Liver (tissue), 8 donors: ENCODE measurements at regions not wholly inside any gene's neighbourhood (a gene's known extent, or its start where the extent isn't known, plus 50 kb on each side); places are given as distances from the start of the nearest gene placed in this dataset.

Experiments used
- DNase-seq: peaks from one replicate; pipeline ENCODE4 v3.0.0-alpha.2; 2017; ENCODE audit warnings: low spot score
- H3K27ac ChIP-seq, 2 donors: one replicate each; pipeline ENCODE4 v1.7.0; 2013; ENCODE audit warnings: inconsistent platforms in 2 of 2, low read length in 2 of 2, control low read depth in 1 of 2, low read depth in 1 of 2, mild to moderate bottlenecking in 1 of 2
- H3K27me3 ChIP-seq, 4 donors: one replicate each; pipeline versions ENCODE4 v1.6.1 to v1.7.0; 2013; ENCODE audit warnings: low read length in 3 of 4, inconsistent platforms in 1 of 4, mild to moderate bottlenecking in 1 of 4, moderate library complexity in 1 of 4; ENCODE audit not compliant: control insufficient read depth in 4 of 4, insufficient read depth in 4 of 4
- H3K36me3 ChIP-seq, 4 donors: one replicate each; pipeline versions ENCODE4 v1.6.1 to v1.7.0; 2013; ENCODE audit warnings: low read length in 3 of 4, mild to moderate bottlenecking in 3 of 4, low read depth in 1 of 4, moderate library complexity in 1 of 4; ENCODE audit not compliant: control insufficient read depth in 4 of 4, insufficient read depth in 3 of 4
- H3K4me1 ChIP-seq, 4 donors: one replicate each; pipeline versions ENCODE4 v1.6.1 to v1.7.0; 2013; ENCODE audit warnings: low read length in 3 of 4, mild to moderate bottlenecking in 3 of 4, moderate library complexity in 1 of 4; ENCODE audit not compliant: control insufficient read depth in 4 of 4, insufficient read depth in 4 of 4
- H3K4me3 ChIP-seq, 3 donors: one replicate each; pipeline versions ENCODE4 v1.6.1 to v1.7.0; 2013; ENCODE audit warnings: low read length in 3 of 3, control low read depth in 1 of 3, low read depth in 1 of 3, mild to moderate bottlenecking in 1 of 3
- H3K9ac ChIP-seq, 2 donors: one replicate each; pipeline ENCODE4 v1.7.0; 2013; ENCODE audit warnings: low read length in 2 of 2, mild to moderate bottlenecking in 2 of 2, moderate library complexity in 2 of 2, control low read depth in 1 of 2, low read depth in 1 of 2
- H3K9me3 ChIP-seq, 4 donors: one replicate each; pipeline versions ENCODE4 v1.6.1 to v1.7.0; 2013; ENCODE audit warnings: low read length in 3 of 4; ENCODE audit not compliant: control insufficient read depth in 4 of 4
- ATF3 ChIP-seq: IDR thresholded peaks from 2 replicates; pipeline ENCODE4 v1.6.1; 2016; ENCODE audit warnings: antibody characterized with exemption
- EGR1 ChIP-seq, 2 donors: IDR thresholded peaks; 2 replicates each; pipeline ENCODE4 v1.6.1; 2016 to 2018; ENCODE audit warnings: antibody characterized with exemption in 2 of 2, low read depth in 2 of 2
- FOXA1 ChIP-seq: IDR thresholded peaks from 2 replicates; pipeline ENCODE4 v1.6.1; 2016; ENCODE audit warnings: antibody characterized with exemption
- FOXA2 ChIP-seq: IDR thresholded peaks from 2 replicates; pipeline ENCODE4 v1.6.1; 2016; ENCODE audit warnings: antibody characterized with exemption
- GABPA ChIP-seq, 2 donors: IDR thresholded peaks in 1 of 2; conservative IDR thresholded peaks in 1 of 2; 2 replicates each; pipeline ENCODE4 v1.6.1; 2016; ENCODE audit warnings: antibody characterized with exemption in 2 of 2, mild to moderate bottlenecking in 1 of 2, moderate library complexity in 1 of 2
- HNF4A ChIP-seq, 2 donors: conservative IDR thresholded peaks; 2 replicates each; pipeline ENCODE4 v1.6.1; 2016; ENCODE audit warnings: antibody characterized with exemption in 2 of 2, mild to moderate bottlenecking in 2 of 2
- HNF4G ChIP-seq: IDR thresholded peaks from 2 replicates; pipeline ENCODE4 v1.6.1; 2016; ENCODE audit warnings: antibody characterized with exemption
- NR2F2 ChIP-seq: IDR thresholded peaks from 2 replicates; pipeline ENCODE4 v1.6.1; 2016; ENCODE audit warnings: antibody characterized with exemption
- RAD21 ChIP-seq, 2 donors: IDR thresholded peaks; 2 replicates each; pipeline ENCODE4 v1.6.1; 2016; ENCODE audit warnings: antibody characterized with exemption in 2 of 2, mild to moderate bottlenecking in 2 of 2
- REST ChIP-seq: IDR thresholded peaks from 2 replicates; pipeline ENCODE4 v1.6.1; 2016; ENCODE audit warnings: antibody characterized with exemption, mild to moderate bottlenecking
- RXRA ChIP-seq, 2 donors: IDR thresholded peaks; 2 replicates each; pipeline ENCODE4 v1.6.1; 2017 to 2018; ENCODE audit warnings: antibody characterized with exemption in 2 of 2, mild to moderate bottlenecking in 1 of 2
- SP1 ChIP-seq: IDR thresholded peaks from 2 replicates; pipeline ENCODE4 v1.6.1; 2018; ENCODE audit warnings: antibody characterized with exemption, mild to moderate bottlenecking
- TAF1 ChIP-seq: conservative IDR thresholded peaks from 2 replicates; pipeline ENCODE4 v1.6.1; 2016; ENCODE audit warnings: antibody characterized with exemption, mild to moderate bottlenecking
- YY1 ChIP-seq: IDR thresholded peaks from 2 replicates; pipeline ENCODE4 v1.6.1; 2016; ENCODE audit warnings: antibody characterized with exemption, mild to moderate bottlenecking
- ZBTB33 ChIP-seq: IDR thresholded peaks from 2 replicates; pipeline ENCODE4 v1.6.1; 2016; ENCODE audit warnings: antibody characterized with exemption
- WGBS: extraction: QIAGEN DNeasy Blood & Tissue Kit; methylation state at CpG from one replicate; pipeline ENCODE4 v1.1.7; 2013; 5-methylcytosine and 5-hydroxymethylcytosine counted together
- TF ChIP-seq, protein P1 (sequence below): IDR thresholded peaks from 2 replicates; pipeline ENCODE4 v1.6.1; 2016; ENCODE audit warnings: antibody characterized with exemption
- TF ChIP-seq, protein P2 (sequence below): fragments of 150-350 bp; IDR thresholded peaks from 2 replicates; pipeline ENCODE4 v1.5.1; 2017; ENCODE audit warnings: improper control_type of control experiment, low read depth, low read length; ENCODE audit not compliant: missing input control
- donor health status: healthy.
- donor health status: healthy.
- donor health status: healthy.
- donor health status: healthy.
- donor health status: healthy.

DNA sequence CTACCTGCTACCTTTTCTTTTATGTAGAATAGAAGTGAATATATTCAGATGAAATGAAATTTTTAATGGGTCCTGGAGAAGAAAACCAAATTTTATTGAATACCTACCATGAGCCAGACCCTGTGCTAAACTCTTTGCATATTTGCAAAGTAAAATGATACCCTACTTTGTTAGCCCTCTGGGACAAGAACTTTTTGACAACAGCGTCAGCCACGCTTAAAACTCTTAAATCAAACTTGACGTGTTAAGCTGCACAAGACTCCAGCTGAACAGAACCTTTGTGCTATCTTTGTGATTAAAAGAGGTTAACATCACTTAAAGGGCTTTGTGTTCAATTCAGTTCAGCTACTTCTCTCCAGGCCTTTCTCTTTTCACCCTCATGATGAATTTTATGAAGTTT lies 316.5 kb downstream of the MEX3B start (continued):
- no peak for TF ChIP-seq REST

DNA sequence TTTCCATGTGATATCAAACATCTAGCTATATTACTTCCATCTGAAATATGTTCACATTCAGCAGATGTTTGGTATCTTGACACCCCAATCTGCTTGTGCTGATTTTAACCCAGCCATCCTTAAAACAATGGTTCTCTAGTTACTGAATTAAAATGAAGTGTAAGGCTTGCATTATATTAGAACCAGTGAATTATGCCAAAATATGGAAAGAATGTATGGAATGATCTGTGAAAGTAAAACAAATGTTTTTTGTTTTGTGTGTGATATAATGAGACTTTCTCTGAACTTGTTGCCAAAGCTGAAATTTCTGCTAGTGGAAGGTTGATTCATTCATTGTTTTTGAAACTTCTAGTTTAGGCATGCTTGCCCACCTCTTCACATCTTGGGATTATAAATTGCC lies 317.1 kb downstream of the MEX3B start:
- no peak overlapping the region for H3K9ac ChIP-seq
- no peak overlapping the region for H3K4me3 ChIP-seq
- no peak overlapping the region for H3K27ac ChIP-seq
- no peaks in the 10 kb centered on the region for H3K9me3 ChIP-seq
- no peak for DNase-seq
- no peaks in the 10 kb centered on the region for H3K36me3 ChIP-seq
- TF ChIP-seq HNF4G = no peak
- H3K27me3 ChIP-seq = no peaks in the 10 kb centered on the region
- no peaks in the 10 kb centered on the region for H3K4me1 ChIP-seq

DNA sequence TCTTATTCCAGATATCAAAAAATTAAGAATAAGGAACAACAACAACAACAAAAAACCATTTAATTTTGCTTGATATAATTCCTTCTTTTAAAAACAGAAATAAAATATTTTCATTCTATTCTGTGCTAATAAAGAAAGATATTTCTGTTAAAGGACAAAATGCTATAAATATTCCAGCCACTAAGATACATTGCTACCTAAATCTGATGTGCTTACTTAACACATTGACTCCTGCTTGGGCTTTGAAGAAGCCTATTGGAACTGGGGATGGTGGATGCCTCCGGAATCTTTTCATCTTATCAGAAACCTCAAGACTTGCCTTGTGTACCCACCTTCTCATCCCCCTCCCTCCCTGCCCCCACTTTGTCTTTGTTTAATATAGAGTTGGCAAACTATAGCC lies 320.2 kb downstream of the MEX3B start:
- Histone ChIP-seq H3K27ac (no peak overlapping the region), H3K4me1 (no peaks in the 10 kb centered on the region), H3K36me3 (no peaks in the 10 kb centered on the region), H3K9me3 (no peaks in the 10 kb centered on the region), H3K27me3 (no peaks in the 10 kb centered on the region), H3K4me3 (no peak overlapping the region), H3K9ac (no peak overlapping the region)
- WGBS = 86% methylated on average over 1 of the region's 1 CpG
- no peak for TF ChIP-seq FOXA1
- no peak for TF ChIP-seq SP1
- no peak for TF ChIP-seq RAD21 (IDR thresholded peaks at IDR 0.05)
- no peak for TF ChIP-seq RXRA (IDR thresholded peaks at IDR 0.05)
- no peak for TF ChIP-seq ZBTB33
- TF ChIP-seq TAF1 = no peak
- TF ChIP-seq ATF3 = no peak
- no peak for TF ChIP-seq HNF4A (conservative IDR thresholded peaks at IDR 0.05)
- TF ChIP-seq EGR1 (IDR thresholded peaks at IDR 0.05; ENCODE audit: low read depth in 2 of 2) = no peak
- TF ChIP-seq, protein P1, sequence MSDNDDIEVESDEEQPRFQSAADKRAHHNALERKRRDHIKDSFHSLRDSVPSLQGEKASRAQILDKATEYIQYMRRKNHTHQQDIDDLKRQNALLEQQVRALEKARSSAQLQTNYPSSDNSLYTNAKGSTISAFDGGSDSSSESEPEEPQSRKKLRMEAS = no peak
- no peak for TF ChIP-seq YY1
- TF ChIP-seq REST = no peak
- TF ChIP-seq FOXA2 = no peak
- no peak for TF ChIP-seq GABPA (IDR thresholded peaks at IDR 0.05 in 1 of 2, conservative IDR thresholded peaks at IDR 0.05 in 1 of 2)
- TF ChIP-seq, protein P2, sequence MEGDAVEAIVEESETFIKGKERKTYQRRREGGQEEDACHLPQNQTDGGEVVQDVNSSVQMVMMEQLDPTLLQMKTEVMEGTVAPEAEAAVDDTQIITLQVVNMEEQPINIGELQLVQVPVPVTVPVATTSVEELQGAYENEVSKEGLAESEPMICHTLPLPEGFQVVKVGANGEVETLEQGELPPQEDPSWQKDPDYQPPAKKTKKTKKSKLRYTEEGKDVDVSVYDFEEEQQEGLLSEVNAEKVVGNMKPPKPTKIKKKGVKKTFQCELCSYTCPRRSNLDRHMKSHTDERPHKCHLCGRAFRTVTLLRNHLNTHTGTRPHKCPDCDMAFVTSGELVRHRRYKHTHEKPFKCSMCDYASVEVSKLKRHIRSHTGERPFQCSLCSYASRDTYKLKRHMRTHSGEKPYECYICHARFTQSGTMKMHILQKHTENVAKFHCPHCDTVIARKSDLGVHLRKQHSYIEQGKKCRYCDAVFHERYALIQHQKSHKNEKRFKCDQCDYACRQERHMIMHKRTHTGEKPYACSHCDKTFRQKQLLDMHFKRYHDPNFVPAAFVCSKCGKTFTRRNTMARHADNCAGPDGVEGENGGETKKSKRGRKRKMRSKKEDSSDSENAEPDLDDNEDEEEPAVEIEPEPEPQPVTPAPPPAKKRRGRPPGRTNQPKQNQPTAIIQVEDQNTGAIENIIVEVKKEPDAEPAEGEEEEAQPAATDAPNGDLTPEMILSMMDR = no peak
- no peak for TF ChIP-seq NR2F2
- DNase-seq = no peak
